ENCODE measurements at regions not wholly inside any gene's neighbourhood (a gene's known extent, or its start where the extent isn't known, plus 50 kb on each side); places are given as distances from the start of the nearest gene placed in this dataset.

- peaks cover 0 to 7% of the 10 kb centered on the region in 2 donors for H3K27me3 Mint-ChIP-seq
- DNase-seq (ENCODE audit: low spot score) (no peak), ATAC-seq (no peak)
- H3K9me3 Mint-ChIP-seq, result no peaks in the 10 kb centered on the region
- no peaks in the 10 kb centered on the region for H3K4me1 Mint-ChIP-seq (ENCODE audit: low read depth in 2 of 2)
- no peaks in the 10 kb centered on the region for H3K36me3 Mint-ChIP-seq
- no peak overlapping the region for H3K27ac Mint-ChIP-seq
- no peak overlapping the region for H3K4me3 Mint-ChIP-seq
These were observed 132.2 kb upstream of the C1QTNF7 start for GRCh38 chr4:15295421-15296162.

GRCh38 chr4:15297344-15297743 is 130.5 kb upstream of the C1QTNF7 start:
- Mint-ChIP-seq H3K27ac (no peak overlapping the region), H3K27me3 (peaks cover 0 to 9% of the 10 kb centered on the region in 2 donors), H3K4me3 (no peak overlapping the region), H3K4me1 (ENCODE audit: low read depth in 2 of 2) (no peaks in the 10 kb centered on the region), H3K36me3 (no peaks in the 10 kb centered on the region), H3K9me3 (no peaks in the 10 kb centered on the region)
- DNase-seq (ENCODE audit: low spot score) (no peak), ATAC-seq (no peak)

DNA sequence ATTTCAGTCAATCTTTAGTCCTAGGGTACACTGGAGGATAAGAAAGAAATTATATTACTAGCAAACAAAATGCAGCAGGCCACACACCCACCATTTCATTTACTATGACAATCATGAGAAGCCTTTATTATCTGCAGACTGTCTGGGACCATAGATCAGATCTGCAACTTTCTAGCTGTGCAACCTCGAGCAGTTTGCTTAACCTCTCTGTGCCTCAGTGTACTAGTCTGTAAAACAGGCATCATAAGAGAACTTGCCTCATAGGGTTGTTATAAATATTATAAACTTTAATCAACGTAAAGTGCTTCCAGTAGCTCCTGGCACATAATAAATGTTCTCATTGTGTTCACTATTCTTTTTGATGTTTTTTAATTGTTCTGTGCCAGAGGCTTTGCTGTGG is 128.2 kb upstream of the C1QTNF7 start:
- H3K4me1 Mint-ChIP-seq (ENCODE audit: low read depth in 2 of 2), result no peaks in the 10 kb centered on the region
- no peak for DNase-seq (ENCODE audit: low spot score)
- peaks cover 8 to 20% of the 10 kb centered on the region in 2 donors for H3K27me3 Mint-ChIP-seq
- no peaks in the 10 kb centered on the region for H3K36me3 Mint-ChIP-seq
- no peak overlapping the region for H3K27ac Mint-ChIP-seq
- ATAC-seq, result no peak
- no peak overlapping the region for H3K4me3 Mint-ChIP-seq
- H3K9me3 Mint-ChIP-seq, result no peaks in the 10 kb centered on the region

DNA sequence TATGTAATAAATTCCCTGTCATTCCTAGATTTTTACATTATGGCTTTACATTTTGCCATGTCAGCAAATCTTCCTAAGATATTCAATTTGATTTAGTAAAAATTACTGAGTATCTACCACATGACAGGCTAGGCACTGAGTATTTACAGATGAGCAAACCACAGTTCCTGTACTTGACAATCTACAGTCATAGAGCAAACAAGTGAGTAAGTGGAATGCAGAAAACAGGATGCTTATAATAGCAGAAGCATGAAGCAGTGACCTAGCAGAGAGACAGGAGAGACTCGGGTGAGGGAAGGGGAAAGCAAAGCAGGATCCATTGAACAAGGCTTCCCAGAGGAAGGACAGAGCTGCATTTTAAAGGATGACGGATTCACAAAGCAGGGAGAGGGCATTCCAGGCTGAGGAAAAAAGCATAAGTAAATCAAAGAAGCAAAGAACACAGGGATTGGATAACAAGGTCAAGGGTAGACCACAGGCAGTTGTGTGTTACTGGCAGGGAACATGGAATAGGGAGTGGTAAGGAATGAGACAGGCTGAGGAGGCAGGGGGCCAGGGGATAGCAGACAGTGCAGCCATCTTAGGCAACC is 124.7 kb upstream of the C1QTNF7 start:
- Mint-ChIP-seq H3K36me3 (no peaks in the 10 kb centered on the region), H3K9me3 (no peaks in the 10 kb centered on the region), H3K27ac (no peak overlapping the region), H3K4me1 (ENCODE audit: low read depth in 2 of 2) (no peaks in the 10 kb centered on the region), H3K27me3 (peaks cover 18 to 20% of the 10 kb centered on the region in 2 donors), H3K4me3 (no peak overlapping the region)
- DNase-seq (ENCODE audit: low spot score) (no peak), ATAC-seq (no peak)

DNA sequence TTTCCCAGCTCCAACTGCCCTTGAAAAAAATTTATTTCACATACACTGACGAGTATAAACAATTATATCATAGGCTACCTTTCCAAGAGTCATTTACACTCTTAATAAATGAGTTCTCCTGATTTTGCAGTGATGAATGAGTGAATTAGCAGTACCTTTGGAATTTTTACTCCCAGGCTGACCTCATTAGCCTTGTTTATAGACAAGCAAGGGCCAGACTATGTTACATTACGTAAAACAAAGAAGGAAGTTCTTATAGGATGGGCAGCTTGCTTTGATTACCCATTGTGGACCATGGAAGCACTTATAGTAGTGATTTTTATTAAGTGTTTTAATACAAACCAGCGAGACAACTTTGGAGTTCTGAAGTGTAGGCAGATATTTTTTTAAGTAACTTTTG is 112.9 kb upstream of the C1QTNF7 start:
- no peaks in the 10 kb centered on the region for H3K4me1 Mint-ChIP-seq (ENCODE audit: low read depth in 2 of 2)
- no peaks in the 10 kb centered on the region for H3K36me3 Mint-ChIP-seq
- DNase-seq (ENCODE audit: low spot score) (no peak), ATAC-seq (no peak)
- H3K27ac Mint-ChIP-seq, result no peak overlapping the region
- no peak overlapping the region for H3K4me3 Mint-ChIP-seq
- H3K9me3 Mint-ChIP-seq, result no peaks in the 10 kb centered on the region
- peaks cover 8 to 19% of the 10 kb centered on the region in 2 donors for H3K27me3 Mint-ChIP-seq

- Mint-ChIP-seq H3K36me3 (no peaks in the 10 kb centered on the region), H3K4me3 (no peak overlapping the region), H3K27ac (no peak overlapping the region), H3K4me1 (ENCODE audit: low read depth in 2 of 2) (no peaks in the 10 kb centered on the region), H3K27me3 (peaks cover 8 to 19% of the 10 kb centered on the region in 2 donors), H3K9me3 (no peaks in the 10 kb centered on the region)
- ATAC-seq, result no peak
- DNase-seq (ENCODE audit: low spot score), result no peak
These were observed 110.6 kb upstream of the C1QTNF7 start for GRCh38 chr4:15317246-15317645.

GRCh38 chr4:15318621-15319348 is 109.0 kb upstream of the C1QTNF7 start:
- H3K4me3 Mint-ChIP-seq, result no peak overlapping the region
- peaks cover 8 to 19% of the 10 kb centered on the region in 2 donors for H3K27me3 Mint-ChIP-seq
- H3K36me3 Mint-ChIP-seq, result no peaks in the 10 kb centered on the region
- DNase-seq (ENCODE audit: low spot score), result no peak
- H3K9me3 Mint-ChIP-seq, result no peaks in the 10 kb centered on the region
- no peak for ATAC-seq
- no peaks in the 10 kb centered on the region for H3K4me1 Mint-ChIP-seq (ENCODE audit: low read depth in 2 of 2)
- H3K27ac Mint-ChIP-seq, result no peak overlapping the region

GRCh38 chr4:15320121-15320678 is 107.6 kb upstream of the C1QTNF7 start:
- ATAC-seq, result no peak
- H3K27ac Mint-ChIP-seq, result no peak overlapping the region

GRCh38 chr4:15322006-15322405 is 105.8 kb upstream of the C1QTNF7 start:
- DNase-seq (ENCODE audit: low spot score) (no peak), ATAC-seq (no peak)
- H3K27me3 Mint-ChIP-seq, result peaks cover 3 to 12% of the 10 kb centered on the region in 2 donors
- no peak overlapping the region for H3K27ac Mint-ChIP-seq
- peaks cover 0 to 5% of the 10 kb centered on the region in 2 donors for H3K4me1 Mint-ChIP-seq (ENCODE audit: low read depth in 2 of 2)
- no peaks in the 10 kb centered on the region for H3K9me3 Mint-ChIP-seq
- no peak overlapping the region for H3K4me3 Mint-ChIP-seq
- no peaks in the 10 kb centered on the region for H3K36me3 Mint-ChIP-seq

More at GRCh38 chr4:15320121-15320678, 107.6 kb upstream of the C1QTNF7 start:
- Mint-ChIP-seq H3K36me3 (no peaks in the 10 kb centered on the region), H3K4me3 (no peak overlapping the region), H3K4me1 (ENCODE audit: low read depth in 2 of 2) (peaks cover 0 to 5% of the 10 kb centered on the region in 2 donors), H3K27me3 (peaks cover 8 to 19% of the 10 kb centered on the region in 2 donors), H3K9me3 (no peaks in the 10 kb centered on the region)
- no peak for DNase-seq (ENCODE audit: low spot score)

GRCh38 chr4:15325987-15326386 is 101.8 kb upstream of the C1QTNF7 start:
- Mint-ChIP-seq H3K27ac (no peak overlapping the region), H3K4me3 (no peak overlapping the region), H3K36me3 (no peaks in the 10 kb centered on the region), H3K27me3 (peaks cover 0 to 4% of the 10 kb centered on the region in 2 donors), H3K4me1 (ENCODE audit: low read depth in 2 of 2) (peaks cover 0 to 5% of the 10 kb centered on the region in 2 donors), H3K9me3 (no peaks in the 10 kb centered on the region)
- ATAC-seq, result no peak
- DNase-seq (ENCODE audit: low spot score), result no peak

GRCh38 chr4:15327311-15328298 is 100.2 kb upstream of the C1QTNF7 start:
- Mint-ChIP-seq H3K36me3 (no peaks in the 10 kb centered on the region), H3K4me3 (no peak overlapping the region), H3K27me3 (peaks cover 0 to 6% of the 10 kb centered on the region in 2 donors), H3K9me3 (no peaks in the 10 kb centered on the region), H3K4me1 (ENCODE audit: low read depth in 2 of 2) (peaks cover 0 to 5% of the 10 kb centered on the region in 2 donors), H3K27ac (no peak overlapping the region)
- ATAC-seq (no peak), DNase-seq (ENCODE audit: low spot score) (no peak)

DNA sequence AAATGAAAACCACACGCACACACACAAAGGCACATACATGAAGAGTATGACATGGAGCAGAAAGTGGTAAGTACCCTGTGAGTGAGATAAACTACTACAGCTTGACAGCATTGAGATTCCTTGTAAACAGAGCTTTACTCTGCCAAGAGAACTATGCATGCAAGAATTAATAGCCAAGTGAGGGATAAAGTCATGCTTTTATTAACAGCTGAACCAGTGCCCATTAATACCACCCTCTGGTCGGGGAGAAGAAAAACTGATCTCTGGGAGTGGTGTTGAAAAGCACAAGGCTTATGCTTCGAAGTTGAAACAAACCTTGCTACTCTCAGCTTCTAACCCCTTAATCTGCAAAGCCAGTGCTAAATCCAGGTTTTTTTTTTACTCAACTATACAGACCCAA is 95.9 kb upstream of the C1QTNF7 start:
- H3K9me3 Mint-ChIP-seq, result no peaks in the 10 kb centered on the region
- no peak overlapping the region for H3K27ac Mint-ChIP-seq
- no peak for DNase-seq (ENCODE audit: low spot score)
- H3K36me3 Mint-ChIP-seq, result no peaks in the 10 kb centered on the region
- H3K27me3 Mint-ChIP-seq, result peaks cover 0 to 13% of the 10 kb centered on the region in 2 donors
- no peak overlapping the region for H3K4me3 Mint-ChIP-seq
- H3K4me1 Mint-ChIP-seq (ENCODE audit: low read depth in 2 of 2), result no peaks in the 10 kb centered on the region
- no peak for ATAC-seq

DNA sequence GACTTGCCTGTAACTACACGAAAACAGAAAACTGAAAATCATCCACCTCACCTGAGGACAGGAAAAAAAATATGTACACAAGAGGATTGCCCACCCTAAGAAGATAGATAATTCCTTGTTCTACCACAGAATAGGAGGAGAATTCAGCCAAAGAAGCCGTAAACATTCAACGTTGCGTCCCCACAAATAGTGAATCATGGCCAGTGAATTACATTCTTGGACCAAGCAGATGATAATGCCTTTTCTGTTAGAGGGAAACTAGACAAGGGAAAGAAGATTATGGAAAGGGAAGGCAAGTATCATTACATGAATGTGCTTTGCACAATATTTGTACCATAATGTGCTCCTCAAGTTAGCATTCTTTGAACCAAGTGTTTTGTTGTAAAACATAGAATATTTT is 95.5 kb upstream of the C1QTNF7 start:
- H3K4me3 Mint-ChIP-seq, result no peak overlapping the region
- H3K4me1 Mint-ChIP-seq (ENCODE audit: low read depth in 2 of 2), result no peaks in the 10 kb centered on the region
- DNase-seq (ENCODE audit: low spot score) (no peak), ATAC-seq (no peak)
- no peaks in the 10 kb centered on the region for H3K36me3 Mint-ChIP-seq
- H3K9me3 Mint-ChIP-seq, result no peaks in the 10 kb centered on the region
- no peak overlapping the region for H3K27ac Mint-ChIP-seq
- peaks cover 0 to 15% of the 10 kb centered on the region in 2 donors for H3K27me3 Mint-ChIP-seq

All from natural killer cell treated with Interleukin-12 subunit alpha and Interleukin-12 subunit beta and Interleukin-15 and Interleukin-18, amount 100 ng/mL, for 72 hours (primary cell).